Neural cell (in vitro differentiated cells): ENCODE measurements at regions not wholly inside any gene's neighbourhood (a gene's known extent, or its start where the extent isn't known, plus 50 kb on each side); places are given as distances from the start of the nearest gene placed in this dataset.

Experiments used
- H2AFZ ChIP-seq: fragments of 200-600, 300-800 bp; sonication (generic), shearing (Covaris generic); 2 replicates; pipeline ENCODE4 v1.6.0; 2014; ENCODE audit warnings: low read depth, mild to moderate bottlenecking, antibody characterized with exemption, low read length, moderate library complexity
- H3F3A ChIP-seq: fragments of 200-600 bp; shearing (Covaris generic); 2 replicates; pipeline ENCODE4 v1.6.1; 2016; ENCODE audit warnings: mild to moderate bottlenecking, moderate library complexity, mixed read lengths, antibody characterized with exemption, low read length; ENCODE audit not compliant: insufficient read depth, poor library complexity, severe bottlenecking
- H3K27ac ChIP-seq: fragments of 200-600, 300-800 bp; sonication (generic), shearing (Covaris generic); 2 replicates; pipeline ENCODE4 v1.5.1; 2014; ENCODE audit warnings: mild to moderate bottlenecking, low read length, moderate library complexity
- H3K27me3 ChIP-seq: fragments of 300-800, 200-600 bp; sonication (generic), shearing (Covaris generic); 2 replicates; pipeline ENCODE4 v1.6.0; 2014; ENCODE audit warnings: mild to moderate bottlenecking, low read depth, low read length, moderate library complexity; ENCODE audit not compliant: insufficient read depth
- H3K36me3 ChIP-seq: fragments of 300-800, 200-600 bp; sonication (generic), shearing (Covaris generic); 2 replicates; pipeline ENCODE4 v1.5.1; 2014; ENCODE audit warnings: mild to moderate bottlenecking, antibody characterized with exemption, low read length, moderate library complexity; ENCODE audit not compliant: insufficient read depth
- H3K4me2 ChIP-seq: fragments of 300-800, 200-600 bp; sonication (generic), shearing (Covaris generic); 2 replicates; pipeline ENCODE4 v1.6.0; 2014; ENCODE audit warnings: mild to moderate bottlenecking, low read length
- H3K4me3 ChIP-seq: fragments of 300-800, 200-600 bp; sonication (generic), shearing (Covaris generic); 2 replicates; pipeline ENCODE4 v1.5.1; 2014; ENCODE audit warnings: mild to moderate bottlenecking, low read length, moderate library complexity
- H3K79me2 ChIP-seq: fragments of 200-600 bp; shearing (Covaris generic); replicated peaks from 2 replicates; pipeline ENCODE4 v1.6.0; 2014; ENCODE audit warnings: mild to moderate bottlenecking, low read length, moderate library complexity; ENCODE audit not compliant: insufficient read depth
- H3K9ac ChIP-seq: fragments of 300-800, 200-600 bp; sonication (generic), shearing (Covaris generic); 2 replicates; pipeline ENCODE4 v1.6.1; 2016; ENCODE audit warnings: mild to moderate bottlenecking, low read length, mixed read lengths
- H3K9me2 ChIP-seq: fragments of 200-600 bp; shearing (Covaris generic); 2 replicates; pipeline ENCODE4 v1.6.1; 2016; ENCODE audit warnings: mild to moderate bottlenecking, low read length, mixed read lengths; ENCODE audit not compliant: insufficient read depth
- H3K9me3 ChIP-seq: fragments of 200-600, 300-800 bp; sonication (generic), shearing (Covaris generic); 2 replicates; pipeline ENCODE4 v1.6.1; 2016; ENCODE audit warnings: mild to moderate bottlenecking, mixed run types, low read length, moderate library complexity, mixed read lengths
- H4K20me1 ChIP-seq: fragments of 200-600 bp; shearing (Covaris generic); 2 replicates; pipeline ENCODE4 v1.6.1; 2016; ENCODE audit warnings: mild to moderate bottlenecking, mixed run types; ENCODE audit not compliant: insufficient read depth
- EP300 ChIP-seq: fragments of 450-650 bp; conservative IDR thresholded peaks from 2 replicates; pipeline ENCODE4 v1.6.1; 2014; ENCODE audit warnings: antibody characterized with exemption, mild to moderate bottlenecking, moderate library complexity; ENCODE audit not compliant: poor library complexity, severe bottlenecking
- EZH2 ChIP-seq: fragments of 200-600, 300-800 bp; shearing (Covaris generic), sonication (generic); IDR thresholded peaks from 2 replicates; pipeline ENCODE4 v1.6.1; 2014; ENCODE audit warnings: antibody characterized with exemption, low read length, borderline replicate concordance, mild to moderate bottlenecking; ENCODE audit not compliant: insufficient read depth, poor library complexity, severe bottlenecking
- MXI1 ChIP-seq: fragments of 450-650 bp; conservative IDR thresholded peaks from 2 replicates; pipeline ENCODE4 v1.6.1; 2014; ENCODE audit warnings: antibody characterized with exemption, mild to moderate bottlenecking; ENCODE audit not compliant: poor library complexity, severe bottlenecking
- POLR2AphosphoS5 ChIP-seq: IDR thresholded peaks from 2 replicates; pipeline ENCODE4 v1.6.1; 2012
- RAD21 ChIP-seq: fragments of 450-650 bp; conservative IDR thresholded peaks from 2 replicates; pipeline ENCODE4 v1.6.1; 2014; ENCODE audit warnings: antibody characterized with exemption, mild to moderate bottlenecking, moderate library complexity
- SMC3 ChIP-seq: fragments of 450-650 bp; conservative IDR thresholded peaks from 2 replicates; pipeline ENCODE4 v1.6.1; 2014; ENCODE audit warnings: antibody characterized with exemption, mild to moderate bottlenecking, moderate library complexity; ENCODE audit not compliant: poor library complexity
- TAF1 ChIP-seq: IDR thresholded peaks from 2 replicates; pipeline ENCODE4 v1.6.1; 2012; ENCODE audit warnings: low read depth
- TF ChIP-seq, protein P1 (sequence below): IDR thresholded peaks from 2 replicates; pipeline ENCODE4 v1.6.1; 2012; ENCODE audit warnings: borderline replicate concordance
- TF ChIP-seq, protein P2 (sequence below): fragments of 450-650 bp; IDR thresholded peaks from 2 replicates; pipeline ENCODE4 v1.5.1; 2014; ENCODE audit warnings: antibody characterized with exemption, mild to moderate bottlenecking, moderate library complexity; ENCODE audit not compliant: poor library complexity, severe bottlenecking

DNA sequence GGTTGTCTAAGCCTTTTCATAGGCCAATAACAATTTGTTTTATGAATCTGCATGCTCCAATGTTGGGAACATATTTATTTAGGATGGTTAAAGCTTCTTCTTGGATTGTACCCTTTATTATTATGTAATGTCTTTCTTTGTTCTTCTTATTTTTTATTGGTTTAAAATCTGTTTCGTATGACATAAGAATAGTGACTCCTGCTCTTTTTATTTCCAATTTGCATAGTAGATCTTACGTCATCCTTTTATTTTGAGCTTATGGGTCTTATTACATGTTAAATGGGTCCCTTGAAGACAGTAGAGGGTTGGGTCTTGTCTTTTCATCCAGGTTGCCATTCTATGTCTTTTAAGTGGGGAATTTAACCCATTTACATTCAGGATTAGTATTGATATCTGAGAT, 561.9 kb upstream of the GHITM start:
- no peaks in the 10 kb centered on the region for H3K79me2 ChIP-seq
- TF ChIP-seq MXI1: no peak
- TF ChIP-seq, protein P1, sequence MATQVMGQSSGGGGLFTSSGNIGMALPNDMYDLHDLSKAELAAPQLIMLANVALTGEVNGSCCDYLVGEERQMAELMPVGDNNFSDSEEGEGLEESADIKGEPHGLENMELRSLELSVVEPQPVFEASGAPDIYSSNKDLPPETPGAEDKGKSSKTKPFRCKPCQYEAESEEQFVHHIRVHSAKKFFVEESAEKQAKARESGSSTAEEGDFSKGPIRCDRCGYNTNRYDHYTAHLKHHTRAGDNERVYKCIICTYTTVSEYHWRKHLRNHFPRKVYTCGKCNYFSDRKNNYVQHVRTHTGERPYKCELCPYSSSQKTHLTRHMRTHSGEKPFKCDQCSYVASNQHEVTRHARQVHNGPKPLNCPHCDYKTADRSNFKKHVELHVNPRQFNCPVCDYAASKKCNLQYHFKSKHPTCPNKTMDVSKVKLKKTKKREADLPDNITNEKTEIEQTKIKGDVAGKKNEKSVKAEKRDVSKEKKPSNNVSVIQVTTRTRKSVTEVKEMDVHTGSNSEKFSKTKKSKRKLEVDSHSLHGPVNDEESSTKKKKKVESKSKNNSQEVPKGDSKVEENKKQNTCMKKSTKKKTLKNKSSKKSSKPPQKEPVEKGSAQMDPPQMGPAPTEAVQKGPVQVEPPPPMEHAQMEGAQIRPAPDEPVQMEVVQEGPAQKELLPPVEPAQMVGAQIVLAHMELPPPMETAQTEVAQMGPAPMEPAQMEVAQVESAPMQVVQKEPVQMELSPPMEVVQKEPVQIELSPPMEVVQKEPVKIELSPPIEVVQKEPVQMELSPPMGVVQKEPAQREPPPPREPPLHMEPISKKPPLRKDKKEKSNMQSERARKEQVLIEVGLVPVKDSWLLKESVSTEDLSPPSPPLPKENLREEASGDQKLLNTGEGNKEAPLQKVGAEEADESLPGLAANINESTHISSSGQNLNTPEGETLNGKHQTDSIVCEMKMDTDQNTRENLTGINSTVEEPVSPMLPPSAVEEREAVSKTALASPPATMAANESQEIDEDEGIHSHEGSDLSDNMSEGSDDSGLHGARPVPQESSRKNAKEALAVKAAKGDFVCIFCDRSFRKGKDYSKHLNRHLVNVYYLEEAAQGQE: no peak
- H3K9me2 ChIP-seq: no peaks in the 10 kb centered on the region
- no peaks in the 10 kb centered on the region for H3F3A ChIP-seq
- no peak overlapping the region for H3K9ac ChIP-seq
- no peak overlapping the region for H2AFZ ChIP-seq
- H3K9me3 ChIP-seq: no peaks in the 10 kb centered on the region
- H3K4me2 ChIP-seq: no peak overlapping the region
- H4K20me1 ChIP-seq: no peaks in the 10 kb centered on the region
- no peak overlapping the region for H3K27ac ChIP-seq
- no peak overlapping the region for H3K4me3 ChIP-seq
- no peaks in the 10 kb centered on the region for H3K36me3 ChIP-seq
- no peaks in the 10 kb centered on the region for H3K27me3 ChIP-seq

DNA sequence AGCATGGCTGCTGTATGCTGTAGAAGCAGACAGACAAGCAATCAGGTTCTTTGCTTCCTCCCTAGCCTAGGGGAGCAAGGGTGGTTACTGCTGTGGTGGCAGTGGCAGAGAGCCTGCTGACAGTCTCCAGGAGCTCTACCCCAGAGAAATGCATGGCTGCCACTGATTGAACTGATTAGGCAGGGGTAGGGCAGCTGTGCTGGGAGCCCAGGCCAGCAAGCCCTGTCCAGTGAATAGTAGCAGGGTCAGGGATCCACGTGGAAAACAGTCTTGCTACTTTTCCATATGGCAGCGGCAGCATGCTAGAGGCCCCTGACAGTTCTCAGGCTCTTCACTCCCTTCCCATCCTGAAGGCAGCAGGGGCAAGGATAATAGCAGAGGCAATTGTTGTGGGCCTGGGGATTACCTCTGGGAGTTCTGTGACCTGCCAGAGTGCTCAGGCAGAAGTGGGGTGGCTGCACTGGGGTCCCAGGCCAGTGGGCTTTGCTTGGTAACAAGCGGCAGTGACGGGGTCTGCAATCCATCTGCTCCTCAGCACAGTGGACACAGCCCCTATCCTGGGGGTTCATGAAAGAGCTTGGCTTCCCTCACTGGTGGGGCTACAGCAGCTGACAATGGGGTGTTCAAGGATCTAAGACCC, 558.8 kb upstream of the GHITM start:
- H3K9me3 ChIP-seq: no peaks in the 10 kb centered on the region
- H3K9me2 ChIP-seq: no peaks in the 10 kb centered on the region
- H3K4me3 ChIP-seq: no peak overlapping the region
- no peak overlapping the region for H3K4me2 ChIP-seq
- no peaks in the 10 kb centered on the region for H3K27me3 ChIP-seq
- H2AFZ ChIP-seq: no peak overlapping the region
- no peak overlapping the region for H3K27ac ChIP-seq
- no peaks in the 10 kb centered on the region for H3K79me2 ChIP-seq
- TF ChIP-seq TAF1 (no peak), RAD21 (no peak), SMC3 (no peak), EP300 (no peak), EZH2 (no peak), MXI1 (no peak), POLR2AphosphoS5 (no peak)
- TF ChIP-seq, protein P1: no peak
- TF ChIP-seq, protein P2, sequence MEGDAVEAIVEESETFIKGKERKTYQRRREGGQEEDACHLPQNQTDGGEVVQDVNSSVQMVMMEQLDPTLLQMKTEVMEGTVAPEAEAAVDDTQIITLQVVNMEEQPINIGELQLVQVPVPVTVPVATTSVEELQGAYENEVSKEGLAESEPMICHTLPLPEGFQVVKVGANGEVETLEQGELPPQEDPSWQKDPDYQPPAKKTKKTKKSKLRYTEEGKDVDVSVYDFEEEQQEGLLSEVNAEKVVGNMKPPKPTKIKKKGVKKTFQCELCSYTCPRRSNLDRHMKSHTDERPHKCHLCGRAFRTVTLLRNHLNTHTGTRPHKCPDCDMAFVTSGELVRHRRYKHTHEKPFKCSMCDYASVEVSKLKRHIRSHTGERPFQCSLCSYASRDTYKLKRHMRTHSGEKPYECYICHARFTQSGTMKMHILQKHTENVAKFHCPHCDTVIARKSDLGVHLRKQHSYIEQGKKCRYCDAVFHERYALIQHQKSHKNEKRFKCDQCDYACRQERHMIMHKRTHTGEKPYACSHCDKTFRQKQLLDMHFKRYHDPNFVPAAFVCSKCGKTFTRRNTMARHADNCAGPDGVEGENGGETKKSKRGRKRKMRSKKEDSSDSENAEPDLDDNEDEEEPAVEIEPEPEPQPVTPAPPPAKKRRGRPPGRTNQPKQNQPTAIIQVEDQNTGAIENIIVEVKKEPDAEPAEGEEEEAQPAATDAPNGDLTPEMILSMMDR: no peak
- no peaks in the 10 kb centered on the region for H3F3A ChIP-seq
- no peaks in the 10 kb centered on the region for H4K20me1 ChIP-seq
- H3K9ac ChIP-seq: no peak overlapping the region
- H3K36me3 ChIP-seq: no peaks in the 10 kb centered on the region
